Nephron progenitor cell (in vitro differentiated cells): ENCODE measurements at regions not wholly inside any gene's neighbourhood (a gene's known extent, or its start where the extent isn't known, plus 50 kb on each side); places are given as distances from the start of the nearest gene placed in this dataset.

Experiments
- DNase-seq: peaks from one replicate; pipeline ENCODE4 v3.0.0; 2021
- H3K27ac Mint-ChIP-seq: 2 replicates; pipeline ENCODE4 v1.8.0; 2021; ENCODE audit warnings: mild to moderate bottlenecking, moderate library complexity, mixed read lengths
- H3K27me3 Mint-ChIP-seq: 2 replicates; pipeline ENCODE4 v1.8.0; 2021; ENCODE audit warnings: mild to moderate bottlenecking, low read depth, mixed read lengths; ENCODE audit not compliant: poor library complexity
- H3K36me3 Mint-ChIP-seq: 2 replicates; pipeline ENCODE4 v1.8.0; 2021; ENCODE audit warnings: low read depth, mixed read lengths
- H3K4me1 Mint-ChIP-seq: 2 replicates; pipeline ENCODE4 v1.8.0; 2021; ENCODE audit warnings: mixed read lengths
- H3K4me3 Mint-ChIP-seq: 2 replicates; pipeline ENCODE4 v1.8.0; 2021; ENCODE audit warnings: mild to moderate bottlenecking, moderate library complexity, mixed read lengths
- H3K9me3 Mint-ChIP-seq: 2 replicates; pipeline ENCODE4 v1.8.0; 2021; ENCODE audit warnings: mild to moderate bottlenecking, moderate library complexity, mixed read lengths
- TF ChIP-seq, protein P1 (sequence below): fragments of 200-600 bp; sonication (generic); IDR thresholded peaks from 2 replicates; pipeline ENCODE4 v1.5.0; 2021; ENCODE audit warnings: antibody characterized with exemption

DNA sequence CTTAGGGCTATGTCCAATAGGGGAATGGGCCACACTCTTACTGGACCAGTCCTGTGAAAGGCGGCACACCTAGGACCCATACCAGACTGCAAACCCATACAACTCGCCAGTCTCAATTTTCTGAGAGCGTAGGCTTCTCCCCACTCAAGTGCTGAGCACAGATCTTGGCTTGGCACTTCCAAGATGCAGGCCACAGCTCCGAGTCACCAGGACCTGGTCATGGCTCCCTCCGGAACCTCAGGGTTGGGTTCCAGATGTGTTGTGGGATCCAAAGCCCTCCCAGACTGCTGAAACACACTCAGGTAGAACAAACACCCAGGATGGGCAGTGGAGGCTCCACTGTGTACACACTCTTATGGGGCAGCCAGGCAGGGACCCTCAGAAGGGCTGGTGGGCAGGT lies 103.3 kb downstream of the TMEM144 start:
- H3K27ac Mint-ChIP-seq: no peak overlapping the region
- peaks cover 7% of the 10 kb centered on the region for H3K9me3 Mint-ChIP-seq
- TF ChIP-seq, protein P1, sequence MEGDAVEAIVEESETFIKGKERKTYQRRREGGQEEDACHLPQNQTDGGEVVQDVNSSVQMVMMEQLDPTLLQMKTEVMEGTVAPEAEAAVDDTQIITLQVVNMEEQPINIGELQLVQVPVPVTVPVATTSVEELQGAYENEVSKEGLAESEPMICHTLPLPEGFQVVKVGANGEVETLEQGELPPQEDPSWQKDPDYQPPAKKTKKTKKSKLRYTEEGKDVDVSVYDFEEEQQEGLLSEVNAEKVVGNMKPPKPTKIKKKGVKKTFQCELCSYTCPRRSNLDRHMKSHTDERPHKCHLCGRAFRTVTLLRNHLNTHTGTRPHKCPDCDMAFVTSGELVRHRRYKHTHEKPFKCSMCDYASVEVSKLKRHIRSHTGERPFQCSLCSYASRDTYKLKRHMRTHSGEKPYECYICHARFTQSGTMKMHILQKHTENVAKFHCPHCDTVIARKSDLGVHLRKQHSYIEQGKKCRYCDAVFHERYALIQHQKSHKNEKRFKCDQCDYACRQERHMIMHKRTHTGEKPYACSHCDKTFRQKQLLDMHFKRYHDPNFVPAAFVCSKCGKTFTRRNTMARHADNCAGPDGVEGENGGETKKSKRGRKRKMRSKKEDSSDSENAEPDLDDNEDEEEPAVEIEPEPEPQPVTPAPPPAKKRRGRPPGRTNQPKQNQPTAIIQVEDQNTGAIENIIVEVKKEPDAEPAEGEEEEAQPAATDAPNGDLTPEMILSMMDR: no peak
- DNase-seq: no peak
- H3K4me1 Mint-ChIP-seq: no peaks in the 10 kb centered on the region
- H3K27me3 Mint-ChIP-seq: no peaks in the 10 kb centered on the region
- no peaks in the 10 kb centered on the region for H3K36me3 Mint-ChIP-seq
- no peak overlapping the region for H3K4me3 Mint-ChIP-seq

DNA sequence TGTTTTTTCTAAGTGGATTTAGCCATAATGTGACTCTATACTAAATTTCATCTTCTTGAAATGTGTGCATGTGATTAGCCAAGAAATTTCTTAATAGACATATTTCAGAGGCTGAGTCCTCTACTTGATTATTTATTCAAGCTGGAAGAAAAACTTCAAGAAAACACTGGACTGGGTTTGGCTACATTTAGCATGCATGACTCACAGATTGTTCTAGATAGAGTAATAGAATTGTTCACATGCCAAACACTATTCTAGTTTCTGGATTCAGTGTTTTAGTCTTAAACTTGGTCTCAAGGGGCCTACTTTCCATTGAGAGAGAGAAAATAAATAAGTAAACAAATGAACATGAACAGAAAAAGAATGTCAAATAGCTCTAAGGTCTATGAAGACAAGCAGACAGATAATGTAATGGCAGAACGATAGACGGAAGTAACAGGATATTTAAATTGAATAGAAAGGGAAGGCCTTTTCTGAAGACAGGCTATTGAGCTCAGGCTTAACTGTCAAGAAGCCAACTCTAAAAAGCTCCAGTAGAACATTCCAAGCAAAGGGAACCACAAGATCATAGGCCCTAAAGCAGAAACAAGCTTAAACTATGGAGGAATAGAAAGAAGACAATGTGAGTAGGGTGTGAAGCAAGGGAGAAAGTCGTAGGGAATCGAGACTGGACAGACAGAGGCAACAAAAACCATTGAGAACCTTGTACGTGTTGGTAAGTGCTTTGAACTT lies 104.6 kb downstream of the TMEM144 start:
- H3K36me3 Mint-ChIP-seq: no peaks in the 10 kb centered on the region
- H3K4me1 Mint-ChIP-seq: no peaks in the 10 kb centered on the region
- no peak overlapping the region for H3K27ac Mint-ChIP-seq

DNA sequence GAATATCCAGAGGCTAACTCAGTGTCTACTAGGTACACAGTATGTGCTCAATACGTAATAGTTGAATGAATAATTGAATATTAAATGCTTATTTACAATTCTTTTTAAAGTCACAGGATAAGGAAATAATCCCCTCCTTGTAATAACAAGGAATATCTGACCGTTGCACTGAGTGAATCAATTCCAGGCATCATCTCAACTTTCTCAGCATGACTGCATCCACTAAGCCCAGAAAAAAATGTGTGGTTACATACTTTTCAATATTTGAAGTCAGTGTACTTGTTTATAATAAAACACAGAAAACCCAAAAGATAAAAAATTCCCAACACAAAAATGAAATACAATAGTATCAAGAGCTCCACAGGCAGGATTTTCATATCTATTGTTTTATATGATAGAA lies 105.4 kb downstream of the TMEM144 start:
- TF ChIP-seq, protein P1: no peak
- Mint-ChIP-seq H3K36me3 (no peaks in the 10 kb centered on the region), H3K4me1 (no peaks in the 10 kb centered on the region), H3K9me3 (peaks cover 4% of the 10 kb centered on the region), H3K27me3 (no peaks in the 10 kb centered on the region), H3K4me3 (no peak overlapping the region), H3K27ac (no peak overlapping the region)
- no peak for DNase-seq

More for the DNA sequence above, 104.6 kb downstream of the TMEM144 start:
- no peaks in the 10 kb centered on the region for H3K9me3 Mint-ChIP-seq
- no peaks in the 10 kb centered on the region for H3K27me3 Mint-ChIP-seq
- no peak for DNase-seq
- H3K4me3 Mint-ChIP-seq: no peak overlapping the region
- TF ChIP-seq, protein P1: no peak

DNA sequence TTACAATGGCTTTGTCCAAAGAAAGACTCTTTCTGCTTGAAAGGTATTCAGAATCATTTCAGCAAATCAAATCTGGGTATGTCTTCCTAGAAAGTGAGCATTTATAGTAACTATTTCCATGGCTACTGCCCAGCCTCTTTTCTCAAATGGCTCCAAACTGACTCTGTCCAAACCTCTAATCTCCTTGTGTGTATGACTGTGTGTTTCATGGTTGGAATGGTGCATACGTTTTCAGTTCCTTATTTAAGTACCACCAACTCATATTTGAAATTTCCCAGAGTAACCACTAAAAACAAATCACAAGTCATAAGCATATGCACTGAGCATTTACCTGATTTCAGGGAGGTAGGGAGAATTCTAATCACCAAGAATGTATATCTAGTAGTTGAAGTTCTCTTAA lies 106.0 kb downstream of the TMEM144 start:
- H3K4me1 Mint-ChIP-seq: no peaks in the 10 kb centered on the region
- no peak overlapping the region for H3K4me3 Mint-ChIP-seq
- no peak for DNase-seq
- no peak overlapping the region for H3K27ac Mint-ChIP-seq
- peaks cover 5% of the 10 kb centered on the region for H3K9me3 Mint-ChIP-seq
- H3K36me3 Mint-ChIP-seq: no peaks in the 10 kb centered on the region
- TF ChIP-seq, protein P1: no peak
- H3K27me3 Mint-ChIP-seq: no peaks in the 10 kb centered on the region

DNA sequence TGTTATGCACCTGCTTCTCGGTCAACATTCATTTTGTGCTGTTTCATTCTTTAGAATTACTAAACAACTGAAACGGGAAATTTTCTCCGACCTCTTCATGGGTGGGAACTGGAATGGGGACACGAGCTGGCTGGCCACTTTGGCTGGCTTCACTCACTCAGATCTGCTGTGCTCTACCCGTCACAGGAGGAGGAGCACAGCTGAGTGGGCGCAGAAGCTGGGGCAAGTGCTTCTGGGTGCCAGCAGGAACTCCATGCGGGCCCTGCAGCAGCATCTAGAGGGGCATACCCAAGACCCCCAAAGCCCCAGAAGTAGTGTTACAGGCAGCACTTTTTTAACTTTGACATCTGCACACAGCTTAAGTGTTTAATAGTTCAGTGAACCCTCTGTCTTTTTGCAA lies 109.6 kb downstream of the TMEM144 start:
- Mint-ChIP-seq H3K4me3 (no peak overlapping the region), H3K4me1 (no peaks in the 10 kb centered on the region), H3K9me3 (peaks cover 5% of the 10 kb centered on the region), H3K27ac (no peak overlapping the region), H3K36me3 (no peaks in the 10 kb centered on the region), H3K27me3 (no peaks in the 10 kb centered on the region)
- TF ChIP-seq, protein P1: no peak
- no peak for DNase-seq

DNA sequence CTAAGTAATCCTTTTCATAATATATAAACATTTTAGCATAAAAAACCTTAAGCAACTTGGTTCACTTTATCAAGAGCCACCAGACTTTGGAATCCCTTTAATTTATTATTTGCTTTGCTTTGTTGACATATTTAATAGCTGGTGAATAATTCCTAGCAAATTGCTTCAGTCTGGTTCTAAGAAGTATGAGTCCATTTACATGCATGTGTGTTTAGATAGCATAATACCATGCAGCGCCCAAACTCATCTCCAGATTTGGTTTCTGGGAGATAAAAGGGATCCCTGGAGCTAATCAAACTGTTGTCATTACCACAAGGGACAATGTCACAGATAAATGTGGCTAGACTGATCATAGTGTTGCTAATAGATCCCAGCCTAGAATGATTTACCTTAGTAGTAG lies 111.8 kb downstream of the TMEM144 start:
- TF ChIP-seq, protein P1: no peak
- H3K4me1 Mint-ChIP-seq: no peaks in the 10 kb centered on the region
- peaks cover 5% of the 10 kb centered on the region for H3K9me3 Mint-ChIP-seq
- no peaks in the 10 kb centered on the region for H3K27me3 Mint-ChIP-seq
- no peak overlapping the region for H3K27ac Mint-ChIP-seq
- H3K36me3 Mint-ChIP-seq: no peaks in the 10 kb centered on the region
- H3K4me3 Mint-ChIP-seq: no peak overlapping the region
- no peak for DNase-seq
